LNCaP clone FGC (cell line): ENCODE measurements at regions not wholly inside any gene's neighbourhood (a gene's known extent, or its start where the extent isn't known, plus 50 kb on each side); places are given as distances from the start of the nearest gene placed in this dataset.

Experiments used
- DNase-seq: peaks from one replicate; pipeline ENCODE4 v3.0.0-alpha.2; 2011; ENCODE audit warnings: low read depth
- H3K4me3 ChIP-seq: 2 replicates; pipeline ENCODE4 v1.5.1; 2011; ENCODE audit warnings: mild to moderate bottlenecking, low read depth, low read length, control low read depth
- CTCF ChIP-seq: IDR thresholded peaks from 2 replicates; pipeline ENCODE4 v1.5.1; 2012; ENCODE audit warnings: mild to moderate bottlenecking; ENCODE audit not compliant: control insufficient read depth, insufficient read depth; ENCODE audit errors: extremely low read depth

DNA sequence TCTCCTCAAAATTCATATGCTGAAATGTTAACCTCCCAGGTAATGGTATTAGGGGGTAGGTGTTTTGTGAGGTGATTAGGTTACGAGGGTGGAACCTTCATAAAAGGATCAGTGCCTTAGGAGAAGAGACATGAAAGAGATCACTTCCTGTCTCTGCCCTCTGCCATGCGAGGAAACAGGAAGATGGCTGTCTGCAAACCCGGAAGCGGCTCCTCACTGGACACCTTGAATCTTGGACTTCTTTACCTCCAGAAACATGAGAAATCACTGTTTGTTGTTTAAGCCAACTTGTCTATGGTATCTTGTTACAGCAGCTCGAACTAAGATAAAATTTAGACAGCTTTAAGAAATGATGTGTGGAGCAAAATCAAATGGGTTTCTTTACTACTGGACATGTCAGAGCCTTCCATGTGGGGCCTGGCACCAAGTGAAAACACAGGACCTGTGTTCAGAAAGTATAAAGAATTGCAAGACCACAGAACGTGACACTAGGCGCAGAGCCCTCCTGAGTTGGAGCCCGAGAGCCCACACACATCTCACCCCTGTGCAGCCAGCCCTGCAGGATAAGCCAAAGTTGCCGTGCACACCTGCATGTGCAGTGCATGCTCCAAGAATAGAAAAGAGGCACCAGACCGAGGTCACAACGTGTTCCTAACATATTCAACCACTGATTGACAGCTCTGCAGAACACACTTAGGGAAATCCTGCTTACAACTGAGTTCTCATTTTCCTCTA is 112.5 kb upstream of the UQCRFS1 start:
- H3K4me3 ChIP-seq: no peak overlapping the region
- TF ChIP-seq CTCF: no peak
- DNase-seq: no peak

DNA sequence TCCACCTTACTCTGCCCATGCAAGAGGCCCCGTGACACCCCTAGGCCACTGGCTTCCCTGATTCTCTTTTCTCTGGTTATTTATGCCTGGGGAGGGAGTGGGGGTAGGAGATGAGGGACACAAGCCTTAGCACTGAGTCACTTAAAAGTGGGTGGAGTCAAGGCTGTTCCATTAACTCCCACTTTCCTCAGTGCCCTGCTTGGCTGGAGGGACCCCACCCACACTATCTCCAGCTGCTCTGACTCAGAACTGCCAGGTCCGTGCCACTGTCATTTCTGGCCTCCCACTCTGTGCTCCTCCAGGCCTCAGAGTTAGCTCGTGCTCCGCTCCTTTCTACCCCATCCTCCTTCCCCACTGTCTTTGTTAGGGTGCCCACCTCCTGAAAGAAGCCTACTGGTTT is 113.4 kb upstream of the UQCRFS1 start:
- H3K4me3 ChIP-seq: no peak overlapping the region
- TF ChIP-seq CTCF: no peak
- DNase-seq: no peak

DNA sequence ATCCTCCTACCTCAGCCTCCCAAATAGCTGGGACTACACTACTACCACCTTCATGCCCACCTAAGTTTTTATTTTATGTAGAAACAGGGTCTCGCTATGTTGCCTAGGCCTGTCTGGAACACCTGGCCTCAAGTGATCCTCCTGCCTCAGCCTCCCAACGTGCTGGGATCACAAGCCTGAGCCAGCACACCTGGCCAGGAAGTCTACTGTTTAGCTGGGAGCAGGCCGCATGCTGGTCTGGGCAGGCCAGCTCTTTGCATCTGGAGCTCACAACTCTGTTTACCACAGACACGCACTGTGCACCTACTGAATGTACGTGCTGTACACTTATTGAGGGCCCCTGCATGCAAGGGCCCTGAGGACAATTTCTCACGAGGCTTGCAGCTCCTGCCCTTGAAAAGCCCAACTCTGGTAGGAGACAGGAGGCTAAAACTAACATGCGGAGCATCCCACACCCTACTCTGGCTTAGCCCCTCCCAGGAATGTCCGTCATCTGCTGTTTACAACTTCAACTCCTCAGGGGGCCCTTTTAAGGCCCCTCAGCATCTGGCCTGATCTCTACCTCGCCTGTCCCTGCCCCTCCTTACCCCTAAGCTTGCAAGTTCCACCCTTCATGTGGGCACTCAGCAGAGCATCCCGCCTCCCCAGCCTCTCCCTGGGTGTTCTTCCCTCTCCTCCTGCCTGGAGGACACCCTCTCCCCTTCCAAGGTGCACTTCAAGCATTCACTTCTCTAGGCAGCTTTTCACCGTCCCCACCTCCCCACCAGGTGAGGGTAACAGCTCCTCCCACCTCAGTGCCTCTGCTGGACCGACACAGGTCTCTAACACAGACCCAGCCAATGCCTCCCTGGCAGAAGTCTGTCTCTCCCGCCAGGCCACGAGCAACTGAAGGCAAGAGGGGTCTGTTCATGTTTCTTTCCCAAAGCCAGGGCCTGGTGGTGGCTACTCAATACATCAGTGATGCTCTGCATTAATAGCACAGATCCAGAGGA is 114.2 kb upstream of the UQCRFS1 start:
- TF ChIP-seq CTCF: no peak
- no peak overlapping the region for H3K4me3 ChIP-seq
- no peak for DNase-seq

DNA sequence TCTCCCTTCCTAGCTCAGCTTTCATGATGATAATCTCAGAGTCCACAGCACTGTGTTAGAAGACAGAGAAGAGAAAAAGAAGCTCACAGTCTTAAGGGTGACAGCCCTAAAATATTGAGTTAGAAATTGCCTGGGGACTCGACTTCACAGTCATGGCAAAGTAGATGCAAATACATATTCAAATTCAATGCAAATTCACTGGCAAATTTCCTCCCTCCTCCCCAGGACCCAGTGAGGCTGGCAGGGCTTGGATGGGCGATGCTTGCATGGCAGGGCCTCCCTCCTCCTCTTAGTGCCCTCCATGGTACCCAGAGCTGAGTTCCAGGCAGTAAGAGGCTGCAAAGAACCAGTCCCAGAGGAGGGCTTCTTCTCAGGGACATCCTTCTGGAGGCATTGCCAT is 115.6 kb upstream of the UQCRFS1 start:
- no peak for TF ChIP-seq CTCF
- no peak for DNase-seq
- H3K4me3 ChIP-seq: no peak overlapping the region

DNA sequence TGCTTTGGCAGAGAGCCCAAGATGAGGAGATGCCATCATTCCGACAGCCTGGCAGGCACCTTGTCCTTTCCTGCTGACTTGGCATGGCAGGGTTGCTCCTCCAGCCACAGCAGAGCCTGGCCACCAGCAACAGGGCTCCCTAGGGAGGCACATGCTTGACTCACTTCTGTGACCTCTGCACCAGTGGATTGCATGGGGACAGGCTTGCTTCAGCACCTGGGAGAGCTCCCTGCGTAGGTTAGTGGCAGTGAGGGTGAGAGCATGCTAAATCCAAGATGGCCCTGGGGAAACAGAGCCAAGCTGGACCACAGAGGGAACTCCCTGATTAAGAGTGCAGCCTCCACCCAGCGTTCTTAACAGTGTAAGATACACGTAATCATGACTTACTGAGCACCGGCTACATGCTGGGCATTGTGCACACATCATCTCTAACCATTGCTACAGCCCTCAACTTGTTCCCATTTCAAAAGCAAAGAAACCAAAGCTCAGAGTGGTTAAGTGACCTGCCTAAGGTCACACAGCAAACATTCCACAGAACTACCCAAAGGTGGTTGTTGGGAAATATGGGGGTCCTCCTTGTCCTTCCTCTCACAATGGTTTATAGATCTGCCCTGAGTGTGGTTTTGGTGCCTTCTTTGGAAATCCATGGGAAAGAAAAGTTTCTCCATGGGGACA is 116.6 kb upstream of the UQCRFS1 start:
- TF ChIP-seq CTCF: no peak
- peak; percentile 28 for DNase-seq
- H3K4me3 ChIP-seq: no peak overlapping the region

DNA sequence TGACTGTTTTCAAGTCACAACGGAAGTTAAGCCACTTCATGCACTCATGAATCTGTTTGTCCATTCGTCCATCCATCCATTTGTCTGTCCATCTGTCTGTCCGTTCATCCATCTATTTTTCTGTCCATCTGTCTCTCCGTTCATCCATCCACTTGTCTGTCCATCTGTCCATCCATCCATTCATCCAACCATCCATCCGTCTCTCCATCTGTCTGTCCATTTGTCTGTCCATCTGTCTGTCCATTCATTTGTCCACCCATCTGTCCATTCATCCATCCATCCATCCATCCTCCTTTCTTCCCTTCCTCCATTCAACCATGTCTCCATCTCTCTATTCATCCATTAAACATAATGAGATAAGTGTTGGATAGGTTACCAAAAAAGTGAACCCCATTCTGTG is 123.5 kb upstream of the UQCRFS1 start:
- no peak overlapping the region for H3K4me3 ChIP-seq
- TF ChIP-seq CTCF: no peak
- DNase-seq: no peak
